ENCODE measurements at regions not wholly inside any gene's neighbourhood (a gene's known extent, or its start where the extent isn't known, plus 50 kb on each side); places are given as distances from the start of the nearest gene placed in this dataset.

GRCh38 chr2:216967889-216968288, 108.0 kb upstream of the TNP1 start:
- TF ChIP-seq POLR2A (IDR thresholded peaks at IDR 0.05) (no peak), CTCF (IDR thresholded peaks at IDR 0.05) (no peak)

Data from uterus (tissue), 2 donors.